ENCODE measurements at regions not wholly inside any gene's neighbourhood (a gene's known extent, or its start where the extent isn't known, plus 50 kb on each side); places are given as distances from the start of the nearest gene placed in this dataset.

GRCh38 chr4:134665429-134665828 lies 463.8 kb upstream of the PABPC4L start:
- TF ChIP-seq CTCF (conservative IDR thresholded peaks at IDR 0.05; ENCODE audit: low read depth, low read length) (no peak), EZH2 (IDR thresholded peaks at IDR 0.05; ENCODE audit: low read length, unreplicated experiment) (no peak)

Data from PC-3 (cell line).